ENCODE measurements at regions not wholly inside any gene's neighbourhood (a gene's known extent, or its start where the extent isn't known, plus 50 kb on each side); places are given as distances from the start of the nearest gene placed in this dataset.

- DNase-seq (ENCODE audit: low spot score): no peak
These were observed 159.1 kb upstream of the PPP2R2B start for GRCh38 chr5:147037515-147038205.

- DNase-seq (ENCODE audit: low spot score): no peak
These were observed 162.3 kb upstream of the PPP2R2B start for GRCh38 chr5:147040856-147041255.

- DNase-seq (ENCODE audit: low spot score): no peak
These were observed 166.2 kb upstream of the PPP2R2B start for GRCh38 chr5:147044572-147045273.

- no peak for DNase-seq (ENCODE audit: low spot score)
These were observed 166.7 kb upstream of the PPP2R2B start for GRCh38 chr5:147045290-147045689.

- DNase-seq (ENCODE audit: low spot score): no peak
These were observed 167.7 kb upstream of the PPP2R2B start for GRCh38 chr5:147046281-147046680.

GRCh38 chr5:147046894-147047293 lies 168.3 kb upstream of the PPP2R2B start:
- no peak for DNase-seq (ENCODE audit: low spot score)

- no peak for DNase-seq (ENCODE audit: low spot score)
These were observed 171.2 kb upstream of the PPP2R2B start for GRCh38 chr5:147049764-147050163.

GRCh38 chr5:147050172-147050571 lies 171.6 kb upstream of the PPP2R2B start:
- no peak for DNase-seq (ENCODE audit: low spot score)

- no peak for DNase-seq (ENCODE audit: low spot score)
These were observed 172.6 kb upstream of the PPP2R2B start for GRCh38 chr5:147051193-147051592.

- no peak for DNase-seq (ENCODE audit: low spot score)
These were observed 174.0 kb upstream of the PPP2R2B start for GRCh38 chr5:147052519-147052918.

- DNase-seq (ENCODE audit: low spot score): no peak
These were observed 176.7 kb upstream of the PPP2R2B start for GRCh38 chr5:147055089-147055826.

- DNase-seq (ENCODE audit: low spot score): no peak
These were observed 177.5 kb upstream of the PPP2R2B start for GRCh38 chr5:147055850-147056566.

GRCh38 chr5:147057051-147057450 lies 177.8 kb upstream of the STK32A start:
- no peak for DNase-seq (ENCODE audit: low spot score)

- no peak for DNase-seq (ENCODE audit: low spot score)
These were observed 173.4 kb upstream of the STK32A start for GRCh38 chr5:147061431-147061830.

- DNase-seq (ENCODE audit: low spot score): no peak
These were observed 172.4 kb upstream of the STK32A start for GRCh38 chr5:147062427-147062826.

- DNase-seq (ENCODE audit: low spot score): no peak
These were observed 170.9 kb upstream of the STK32A start for GRCh38 chr5:147063943-147064342.

- no peak for DNase-seq (ENCODE audit: low spot score)
These were observed 169.8 kb upstream of the STK32A start for GRCh38 chr5:147065071-147065470.

GRCh38 chr5:147068998-147069397 lies 165.8 kb upstream of the STK32A start:
- DNase-seq (ENCODE audit: low spot score): no peak

- no peak for DNase-seq (ENCODE audit: low spot score)
These were observed 162.2 kb upstream of the STK32A start for GRCh38 chr5:147072622-147073021.

GRCh38 chr5:147073098-147073497 lies 161.7 kb upstream of the STK32A start:
- DNase-seq (ENCODE audit: low spot score): no peak

GRCh38 chr5:147075187-147075586 lies 159.6 kb upstream of the STK32A start:
- DNase-seq (ENCODE audit: low spot score): no peak

- no peak for DNase-seq (ENCODE audit: low spot score)
These were observed 154.4 kb upstream of the STK32A start for GRCh38 chr5:147080391-147080790.
